ENCODE measurements at regions not wholly inside any gene's neighbourhood (a gene's known extent, or its start where the extent isn't known, plus 50 kb on each side); places are given as distances from the start of the nearest gene placed in this dataset.

- TF ChIP-seq, protein P1, sequence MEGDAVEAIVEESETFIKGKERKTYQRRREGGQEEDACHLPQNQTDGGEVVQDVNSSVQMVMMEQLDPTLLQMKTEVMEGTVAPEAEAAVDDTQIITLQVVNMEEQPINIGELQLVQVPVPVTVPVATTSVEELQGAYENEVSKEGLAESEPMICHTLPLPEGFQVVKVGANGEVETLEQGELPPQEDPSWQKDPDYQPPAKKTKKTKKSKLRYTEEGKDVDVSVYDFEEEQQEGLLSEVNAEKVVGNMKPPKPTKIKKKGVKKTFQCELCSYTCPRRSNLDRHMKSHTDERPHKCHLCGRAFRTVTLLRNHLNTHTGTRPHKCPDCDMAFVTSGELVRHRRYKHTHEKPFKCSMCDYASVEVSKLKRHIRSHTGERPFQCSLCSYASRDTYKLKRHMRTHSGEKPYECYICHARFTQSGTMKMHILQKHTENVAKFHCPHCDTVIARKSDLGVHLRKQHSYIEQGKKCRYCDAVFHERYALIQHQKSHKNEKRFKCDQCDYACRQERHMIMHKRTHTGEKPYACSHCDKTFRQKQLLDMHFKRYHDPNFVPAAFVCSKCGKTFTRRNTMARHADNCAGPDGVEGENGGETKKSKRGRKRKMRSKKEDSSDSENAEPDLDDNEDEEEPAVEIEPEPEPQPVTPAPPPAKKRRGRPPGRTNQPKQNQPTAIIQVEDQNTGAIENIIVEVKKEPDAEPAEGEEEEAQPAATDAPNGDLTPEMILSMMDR (IDR thresholded peaks at IDR 0.05): no peak
Observed at GRCh38 chr9:82645600-82645999, 417.3 kb downstream of the RASEF start.

- TF ChIP-seq, protein P1 (IDR thresholded peaks at IDR 0.05): no peak
Observed at GRCh38 chr9:82650368-82650767, 412.6 kb downstream of the RASEF start.

DNA sequence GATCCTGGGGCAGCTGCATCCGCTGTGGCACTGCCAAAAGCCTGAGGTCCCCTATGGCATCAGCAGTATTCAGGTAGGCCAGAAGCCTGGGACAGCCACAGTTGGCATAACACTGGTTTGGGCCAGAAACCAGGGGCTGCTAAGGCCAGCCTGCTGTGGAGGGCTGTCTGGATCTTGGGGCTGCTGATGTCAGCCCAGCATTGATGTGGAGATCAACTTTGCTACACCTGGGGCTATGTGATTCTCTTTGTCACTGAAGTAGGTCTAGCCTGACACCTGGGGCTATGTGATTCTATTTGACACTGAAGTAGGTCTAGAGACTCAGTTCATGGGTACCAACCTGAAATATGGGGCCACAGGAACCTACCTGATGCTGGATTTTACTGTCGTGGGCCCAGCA, 411.5 kb downstream of the RASEF start:
- TF ChIP-seq, protein P1 (IDR thresholded peaks at IDR 0.05): no peak

- TF ChIP-seq, protein P1 (IDR thresholded peaks at IDR 0.05): no peak
Observed at GRCh38 chr9:82665324-82665723, 397.6 kb downstream of the RASEF start.

GRCh38 chr9:82668689-82669199, 394.2 kb downstream of the RASEF start:
- TF ChIP-seq, protein P1 (IDR thresholded peaks at IDR 0.05): no peak

- TF ChIP-seq, protein P1 (IDR thresholded peaks at IDR 0.05): no peak
Observed at GRCh38 chr9:82670000-82670399, 392.9 kb downstream of the RASEF start.

GRCh38 chr9:82670726-82671125, 392.2 kb downstream of the RASEF start:
- TF ChIP-seq, protein P1 (IDR thresholded peaks at IDR 0.05): no peak

DNA sequence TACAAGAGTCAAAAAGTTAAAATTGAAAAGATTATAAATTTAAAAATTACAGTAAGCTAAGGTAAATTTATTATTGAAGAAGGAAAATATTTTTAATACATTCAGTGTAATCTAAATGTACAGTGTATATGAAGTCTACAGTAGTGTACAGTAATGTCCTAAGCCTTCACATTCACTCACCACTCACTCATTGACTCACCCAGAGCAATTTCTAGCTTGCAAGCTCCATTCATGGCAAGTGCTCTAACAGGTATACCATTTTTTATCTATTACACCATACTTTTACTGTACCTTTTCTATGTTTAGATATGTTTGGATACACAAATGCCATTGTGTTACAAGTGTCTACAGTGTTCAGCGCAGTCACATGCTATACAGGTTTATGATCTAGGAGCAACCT, 389.7 kb downstream of the RASEF start:
- TF ChIP-seq, protein P1 (IDR thresholded peaks at IDR 0.05): no peak
